ENCODE measurements at regions not wholly inside any gene's neighbourhood (a gene's known extent, or its start where the extent isn't known, plus 50 kb on each side); places are given as distances from the start of the nearest gene placed in this dataset.

- DNase-seq, result no peak
Measured at GRCh38 chr3:27869152-27869551, 147.0 kb upstream of the EOMES start.

GRCh38 chr3:27877061-27878013 lies 155.2 kb upstream of the EOMES start:
- DNase-seq, result no peak

GRCh38 chr3:27878014-27878383 lies 155.9 kb upstream of the EOMES start:
- DNase-seq, result no peak

GRCh38 chr3:27880969-27881892 lies 159.1 kb upstream of the EOMES start:
- DNase-seq, result no peak

- no peak for DNase-seq
Measured at GRCh38 chr3:27883266-27883665, 161.1 kb upstream of the EOMES start.

GRCh38 chr3:27885641-27886040 lies 163.5 kb upstream of the EOMES start:
- DNase-seq, result no peak

- no peak for DNase-seq
Measured at GRCh38 chr3:27888562-27888961, 166.4 kb upstream of the EOMES start.

- no peak for DNase-seq
Measured at GRCh38 chr3:27889745-27890144, 167.6 kb upstream of the EOMES start.

GRCh38 chr3:27900316-27900715 lies 178.2 kb upstream of the EOMES start:
- no peak for DNase-seq

- DNase-seq, result no peak
Measured at GRCh38 chr3:27903446-27903845, 181.3 kb upstream of the EOMES start.

- no peak for DNase-seq
Measured at GRCh38 chr3:27905625-27906024, 183.5 kb upstream of the EOMES start.

GRCh38 chr3:27907148-27907547 lies 185.0 kb upstream of the EOMES start:
- DNase-seq, result no peak

- no peak for DNase-seq
Measured at GRCh38 chr3:27907929-27908328, 185.8 kb upstream of the EOMES start.

- DNase-seq, result peak; percentile 50
Measured at GRCh38 chr3:27910456-27910855, 188.3 kb upstream of the EOMES start.

- no peak for DNase-seq
Measured at GRCh38 chr3:27914199-27914598, 192.1 kb upstream of the EOMES start.

- no peak for DNase-seq
Measured at GRCh38 chr3:27923349-27924068, 201.4 kb upstream of the EOMES start.

- no peak for DNase-seq
Measured at GRCh38 chr3:27927882-27928281, 205.8 kb upstream of the EOMES start.

- no peak for DNase-seq
Measured at GRCh38 chr3:27930052-27930602, 208.0 kb upstream of the EOMES start.

- no peak for DNase-seq
Measured at GRCh38 chr3:27935492-27935891, 213.4 kb upstream of the EOMES start.

- DNase-seq, result no peak
Measured at GRCh38 chr3:27939521-27939920, 217.4 kb upstream of the EOMES start.

- no peak for DNase-seq
Measured at GRCh38 chr3:27939940-27940339, 217.8 kb upstream of the EOMES start.

GRCh38 chr3:27943106-27943505 lies 221.0 kb upstream of the EOMES start:
- no peak for DNase-seq

GRCh38 chr3:27945229-27945628 lies 223.1 kb upstream of the EOMES start:
- DNase-seq, result no peak
